GM23338 (cell line): ENCODE measurements at regions not wholly inside any gene's neighbourhood (a gene's known extent, or its start where the extent isn't known, plus 50 kb on each side); places are given as distances from the start of the nearest gene placed in this dataset.

ENCODE experiments used
- ATAC-seq: fragments of 200-7000 bp; cut with Tn5 transposase; 3 replicates; pipeline ENCODE4 v1.9.1; 2020
- DNase-seq: peaks from one replicate; pipeline ENCODE4 v3.0.0-alpha.2; 2015; ENCODE audit warnings: low spot score
- H2AFZ ChIP-seq: fragments of 200-600 bp; sonication (generic); 2 replicates; pipeline ENCODE4 v1.8.0; 2016; ENCODE audit warnings: antibody characterized with exemption, mild to moderate bottlenecking, moderate library complexity
- H3F3A ChIP-seq: fragments of 200-600 bp; sonication (generic); replicated peaks from 2 replicates; pipeline ENCODE4 v1.8.0; 2017; ENCODE audit warnings: antibody characterized with exemption, mixed run types, low read depth
- H3K27ac ChIP-seq: fragments of 200-600 bp; sonication (generic); 2 replicates; pipeline ENCODE4 v1.6.1; 2016; ENCODE audit warnings: low read depth
- H3K27me3 ChIP-seq: fragments of 200-600 bp; sonication (generic); 2 replicates; pipeline ENCODE4 v1.8.0; 2016; ENCODE audit warnings: mild to moderate bottlenecking, mixed run types, moderate library complexity; ENCODE audit not compliant: insufficient read depth
- H3K36me3 ChIP-seq: fragments of 200-600 bp; sonication (generic); 2 replicates; pipeline ENCODE4 v1.8.0; 2016; ENCODE audit warnings: mild to moderate bottlenecking; ENCODE audit not compliant: insufficient read depth
- H3K4me1 ChIP-seq: fragments of 200-600 bp; sonication (generic); 2 replicates; pipeline ENCODE4 v1.8.0; 2016; ENCODE audit warnings: mild to moderate bottlenecking, moderate library complexity; ENCODE audit not compliant: insufficient read depth
- H3K4me2 ChIP-seq: fragments of 200-600 bp; sonication (generic); 2 replicates; pipeline ENCODE4 v1.7.1; 2017; ENCODE audit warnings: mixed run types
- H3K4me3 ChIP-seq: fragments of 200-600 bp; sonication (generic); 2 replicates; pipeline ENCODE4 v1.6.1; 2016; ENCODE audit warnings: mixed run types
- H3K79me2 ChIP-seq: fragments of 200-600 bp; sonication (generic); replicated peaks from 2 replicates; pipeline ENCODE4 v1.8.0; 2017; ENCODE audit warnings: mild to moderate bottlenecking; ENCODE audit not compliant: insufficient read depth
- H3K9me2 ChIP-seq: fragments of 200-600 bp; sonication (generic); 2 replicates; pipeline ENCODE4 v1.8.0; 2017; ENCODE audit not compliant: insufficient read depth
- H4K20me1 ChIP-seq: fragments of 200-600 bp; sonication (generic); replicated peaks from 2 replicates; pipeline ENCODE4 v1.8.0; 2017; ENCODE audit warnings: mild to moderate bottlenecking; ENCODE audit not compliant: insufficient read depth
- H3K27ac Mint-ChIP-seq: 2 replicates; pipeline ENCODE4 v1.8.0; 2020; ENCODE audit warnings: inconsistent platforms, mild to moderate bottlenecking, moderate library complexity, mixed read lengths
- H3K27me3 Mint-ChIP-seq: 3 replicates; pipeline ENCODE4 v1.8.0; 2022; ENCODE audit warnings: low read depth, mild to moderate bottlenecking, moderate library complexity, mixed read lengths, inconsistent platforms; ENCODE audit not compliant: insufficient read depth, poor library complexity
- H3K36me3 Mint-ChIP-seq: 3 replicates; pipeline ENCODE4 v1.8.0; 2021; ENCODE audit warnings: low read depth, mild to moderate bottlenecking, inconsistent platforms, moderate library complexity, mixed read lengths
- H3K4me1 Mint-ChIP-seq: 3 replicates; pipeline ENCODE4 v1.8.0; 2020; ENCODE audit warnings: mild to moderate bottlenecking, inconsistent platforms, mixed read lengths
- H3K4me3 Mint-ChIP-seq: 3 replicates; pipeline ENCODE4 v1.8.0; 2021; ENCODE audit warnings: moderate library complexity, mild to moderate bottlenecking, inconsistent platforms, mixed read lengths
- H3K9me3 Mint-ChIP-seq: 3 replicates; pipeline ENCODE4 v1.8.0; 2020; ENCODE audit warnings: moderate library complexity, mild to moderate bottlenecking, inconsistent platforms, mixed read lengths
- CREB1 ChIP-seq: fragments of 250-450 bp; sonication (Bioruptor Pico); IDR thresholded peaks from 2 replicates; pipeline ENCODE4 v1.5.0; 2020; ENCODE audit warnings: low read depth, mild to moderate bottlenecking, moderate library complexity
- CTCF ChIP-seq, 2 experiments: fragments of 200-600 bp in 1 of 2; sonication (generic) in 1 of 2; conservative IDR thresholded peaks; 2 replicates each; pipeline versions ENCODE4 v1.5.1 to v1.6.1; 2016 to 2017; ENCODE audit warnings: antibody characterized with exemption in 2 of 2, low read depth in 2 of 2, mild to moderate bottlenecking in 2 of 2, moderate library complexity in 1 of 2
- ETS1 ChIP-seq: IDR thresholded peaks from 2 replicates; pipeline ENCODE4 v1.6.1; 2016; ENCODE audit warnings: antibody characterized with exemption
- EZH2 ChIP-seq: fragments of 200-600 bp; sonication (generic); IDR thresholded peaks from one replicate; pipeline ENCODE4 v1.8.0; 2017; ENCODE audit warnings: antibody characterized with exemption, mild to moderate bottlenecking, low read depth; ENCODE audit not compliant: unreplicated experiment
- EZH2phosphoT487 ChIP-seq: fragments of 200-600 bp; sonication (generic); IDR thresholded peaks from one replicate; pipeline ENCODE4 v1.8.1; 2018; ENCODE audit warnings: antibody characterized with exemption; ENCODE audit not compliant: unreplicated experiment
- JUNB ChIP-seq: IDR thresholded peaks from one replicate; pipeline ENCODE4 v1.6.1; 2016; ENCODE audit warnings: antibody characterized with exemption; ENCODE audit not compliant: unreplicated experiment
- NANOG ChIP-seq: IDR thresholded peaks from 2 replicates; pipeline ENCODE4 v1.6.1; 2016; ENCODE audit warnings: antibody characterized with exemption, borderline replicate concordance
- POLR2AphosphoS5 ChIP-seq: IDR thresholded peaks from 2 replicates; pipeline ENCODE4 v1.6.1; 2016; ENCODE audit warnings: antibody characterized with exemption, low read depth
- REST ChIP-seq: IDR thresholded peaks from one replicate; pipeline ENCODE4 v1.6.1; 2018; ENCODE audit warnings: antibody characterized with exemption; ENCODE audit not compliant: unreplicated experiment
- STAT1 ChIP-seq: IDR thresholded peaks from one replicate; pipeline ENCODE4 v1.6.1; 2016; ENCODE audit warnings: antibody characterized with exemption; ENCODE audit not compliant: unreplicated experiment
- ZNF114 ChIP-seq: fragments of 250-450 bp; sonication (Bioruptor Pico); IDR thresholded peaks from 2 replicates; pipeline ENCODE4 v1.5.0; 2020; ENCODE audit warnings: mild to moderate bottlenecking, moderate library complexity
- ZNF331 ChIP-seq: fragments of 250-450 bp; sonication (Bioruptor Pico); IDR thresholded peaks from 2 replicates; pipeline ENCODE4 v1.5.0; 2020; ENCODE audit warnings: low read depth, mild to moderate bottlenecking, moderate library complexity
- TF ChIP-seq, protein P1 (sequence below): fragments of 250-450 bp; sonication (Bioruptor Pico); IDR thresholded peaks from 2 replicates; pipeline ENCODE4 v1.5.0; 2020; ENCODE audit warnings: mild to moderate bottlenecking, moderate library complexity

- no peaks in the 10 kb centered on the region for H3K27me3 Mint-ChIP-seq
- Histone ChIP-seq H4K20me1 (no peaks in the 10 kb centered on the region), H3K9me2 (peaks cover 8% of the 10 kb centered on the region; the same call in 1 of the 2 replicates), H3K27me3 (no peaks in the 10 kb centered on the region), H3K36me3 (no peaks in the 10 kb centered on the region), H3K4me3 (no peak overlapping the region), H3F3A (no peaks in the 10 kb centered on the region), H3K79me2 (no peaks in the 10 kb centered on the region), H3K27ac (no peak overlapping the region), H2AFZ (no peak overlapping the region), H3K4me1 (no peaks in the 10 kb centered on the region), H3K4me2 (no peak overlapping the region)
- H3K4me1 Mint-ChIP-seq = no peaks in the 10 kb centered on the region
- DNase-seq = no peak
- no peaks in the 10 kb centered on the region for H3K36me3 Mint-ChIP-seq
- no peak overlapping the region for H3K27ac Mint-ChIP-seq
- ATAC-seq = no peak
- H3K9me3 Mint-ChIP-seq = no peaks in the 10 kb centered on the region
- H3K4me3 Mint-ChIP-seq = no peak overlapping the region
- no peak for TF ChIP-seq EZH2
- no peak for TF ChIP-seq CREB1 (CRISPR knock-in tag)
- TF ChIP-seq NANOG = no peak
- TF ChIP-seq ETS1 = no peak
- no peak for TF ChIP-seq STAT1
- TF ChIP-seq CTCF (conservative IDR thresholded peaks at IDR 0.05; ENCODE audit: low read depth in 2 of 2) = no peak
- no peak for TF ChIP-seq ZNF114 (CRISPR knock-in tag)
- no peak for TF ChIP-seq ZNF331 (CRISPR knock-in tag)
- TF ChIP-seq, protein P1, sequence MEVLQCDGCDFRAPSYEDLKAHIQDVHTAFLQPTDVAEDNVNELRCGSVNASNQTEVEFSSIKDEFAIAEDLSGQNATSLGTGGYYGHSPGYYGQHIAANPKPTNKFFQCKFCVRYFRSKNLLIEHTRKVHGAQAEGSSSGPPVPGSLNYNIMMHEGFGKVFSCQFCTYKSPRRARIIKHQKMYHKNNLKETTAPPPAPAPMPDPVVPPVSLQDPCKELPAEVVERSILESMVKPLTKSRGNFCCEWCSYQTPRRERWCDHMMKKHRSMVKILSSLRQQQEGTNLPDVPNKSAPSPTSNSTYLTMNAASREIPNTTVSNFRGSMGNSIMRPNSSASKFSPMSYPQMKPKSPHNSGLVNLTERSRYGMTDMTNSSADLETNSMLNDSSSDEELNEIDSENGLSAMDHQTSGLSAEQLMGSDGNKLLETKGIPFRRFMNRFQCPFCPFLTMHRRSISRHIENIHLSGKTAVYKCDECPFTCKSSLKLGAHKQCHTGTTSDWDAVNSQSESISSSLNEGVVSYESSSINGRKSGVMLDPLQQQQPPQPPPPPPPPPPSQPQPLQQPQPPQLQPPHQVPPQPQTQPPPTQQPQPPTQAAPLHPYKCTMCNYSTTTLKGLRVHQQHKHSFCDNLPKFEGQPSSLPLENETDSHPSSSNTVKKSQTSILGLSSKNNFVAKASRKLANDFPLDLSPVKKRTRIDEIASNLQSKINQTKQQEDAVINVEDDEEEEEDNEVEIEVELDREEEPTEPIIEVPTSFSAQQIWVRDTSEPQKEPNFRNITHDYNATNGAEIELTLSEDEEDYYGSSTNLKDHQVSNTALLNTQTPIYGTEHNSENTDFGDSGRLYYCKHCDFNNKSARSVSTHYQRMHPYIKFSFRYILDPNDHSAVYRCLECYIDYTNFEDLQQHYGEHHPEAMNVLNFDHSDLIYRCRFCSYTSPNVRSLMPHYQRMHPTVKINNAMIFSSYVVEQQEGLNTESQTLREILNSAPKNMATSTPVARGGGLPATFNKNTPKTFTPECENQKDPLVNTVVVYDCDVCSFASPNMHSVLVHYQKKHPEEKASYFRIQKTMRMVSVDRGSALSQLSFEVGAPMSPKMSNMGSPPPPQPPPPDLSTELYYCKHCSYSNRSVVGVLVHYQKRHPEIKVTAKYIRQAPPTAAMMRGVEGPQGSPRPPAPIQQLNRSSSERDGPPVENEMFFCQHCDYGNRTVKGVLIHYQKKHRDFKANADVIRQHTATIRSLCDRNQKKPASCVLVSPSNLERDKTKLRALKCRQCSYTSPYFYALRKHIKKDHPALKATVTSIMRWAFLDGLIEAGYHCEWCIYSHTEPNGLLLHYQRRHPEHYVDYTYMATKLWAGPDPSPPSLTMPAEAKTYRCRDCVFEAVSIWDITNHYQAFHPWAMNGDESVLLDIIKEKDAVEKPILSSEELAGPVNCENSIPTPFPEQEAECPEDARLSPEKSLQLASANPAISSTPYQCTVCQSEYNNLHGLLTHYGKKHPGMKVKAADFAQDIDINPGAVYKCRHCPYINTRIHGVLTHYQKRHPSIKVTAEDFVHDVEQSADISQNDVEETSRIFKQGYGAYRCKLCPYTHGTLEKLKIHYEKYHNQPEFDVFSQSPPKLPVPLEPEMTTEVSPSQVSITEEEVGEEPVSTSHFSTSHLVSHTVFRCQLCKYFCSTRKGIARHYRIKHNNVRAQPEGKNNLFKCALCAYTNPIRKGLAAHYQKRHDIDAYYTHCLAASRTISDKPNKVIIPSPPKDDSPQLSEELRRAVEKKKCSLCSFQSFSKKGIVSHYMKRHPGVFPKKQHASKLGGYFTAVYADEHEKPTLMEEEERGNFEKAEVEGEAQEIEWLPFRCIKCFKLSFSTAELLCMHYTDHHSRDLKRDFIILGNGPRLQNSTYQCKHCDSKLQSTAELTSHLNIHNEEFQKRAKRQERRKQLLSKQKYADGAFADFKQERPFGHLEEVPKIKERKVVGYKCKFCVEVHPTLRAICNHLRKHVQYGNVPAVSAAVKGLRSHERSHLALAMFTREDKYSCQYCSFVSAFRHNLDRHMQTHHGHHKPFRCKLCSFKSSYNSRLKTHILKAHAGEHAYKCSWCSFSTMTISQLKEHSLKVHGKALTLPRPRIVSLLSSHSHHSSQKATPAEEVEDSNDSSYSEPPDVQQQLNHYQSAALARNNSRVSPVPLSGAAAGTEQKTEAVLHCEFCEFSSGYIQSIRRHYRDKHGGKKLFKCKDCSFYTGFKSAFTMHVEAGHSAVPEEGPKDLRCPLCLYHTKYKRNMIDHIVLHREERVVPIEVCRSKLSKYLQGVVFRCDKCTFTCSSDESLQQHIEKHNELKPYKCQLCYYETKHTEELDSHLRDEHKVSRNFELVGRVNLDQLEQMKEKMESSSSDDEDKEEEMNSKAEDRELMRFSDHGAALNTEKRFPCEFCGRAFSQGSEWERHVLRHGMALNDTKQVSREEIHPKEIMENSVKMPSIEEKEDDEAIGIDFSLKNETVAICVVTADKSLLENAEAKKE (CRISPR knock-in tag) = no peak
- no peak for TF ChIP-seq JUNB
- no peak for TF ChIP-seq EZH2phosphoT487
- TF ChIP-seq POLR2AphosphoS5 = no peak
- no peak for TF ChIP-seq REST
Observed at GRCh38 chr18:51647942-51648341, 450.5 kb upstream of the MEX3C start.
